Vagina (tissue), 2 donors: ENCODE measurements at regions not wholly inside any gene's neighbourhood (a gene's known extent, or its start where the extent isn't known, plus 50 kb on each side); places are given as distances from the start of the nearest gene placed in this dataset.

ENCODE experiments used
- POLR2A ChIP-seq, 2 donors: fragments of 450-650 bp; IDR thresholded peaks; one replicate each; pipeline ENCODE4 v1.6.1; 2017; ENCODE audit warnings: antibody characterized with exemption in 2 of 2, mild to moderate bottlenecking in 2 of 2, moderate library complexity in 2 of 2
- POLR2AphosphoS5 ChIP-seq, 2 donors: sonication (generic); formaldehyde crosslinking; IDR thresholded peaks; one replicate each; pipeline ENCODE4 v1.9.0; 2017; ENCODE audit warnings: antibody characterized with exemption in 2 of 2, mild to moderate bottlenecking in 2 of 2, low read depth in 1 of 2; ENCODE audit not compliant: insufficient read depth in 1 of 2
- TF ChIP-seq, protein P1 (sequence below), 3 experiments: fragments of 450-650 bp in 2 of 3; fragments of 200-600 bp in 1 of 3; sonication (generic) in 1 of 3; IDR thresholded peaks; one replicate each; pipeline ENCODE4 v1.5.1; 2017 to 2019; ENCODE audit warnings: antibody characterized with exemption in 3 of 3, mild to moderate bottlenecking in 2 of 3, moderate library complexity in 2 of 3

DNA sequence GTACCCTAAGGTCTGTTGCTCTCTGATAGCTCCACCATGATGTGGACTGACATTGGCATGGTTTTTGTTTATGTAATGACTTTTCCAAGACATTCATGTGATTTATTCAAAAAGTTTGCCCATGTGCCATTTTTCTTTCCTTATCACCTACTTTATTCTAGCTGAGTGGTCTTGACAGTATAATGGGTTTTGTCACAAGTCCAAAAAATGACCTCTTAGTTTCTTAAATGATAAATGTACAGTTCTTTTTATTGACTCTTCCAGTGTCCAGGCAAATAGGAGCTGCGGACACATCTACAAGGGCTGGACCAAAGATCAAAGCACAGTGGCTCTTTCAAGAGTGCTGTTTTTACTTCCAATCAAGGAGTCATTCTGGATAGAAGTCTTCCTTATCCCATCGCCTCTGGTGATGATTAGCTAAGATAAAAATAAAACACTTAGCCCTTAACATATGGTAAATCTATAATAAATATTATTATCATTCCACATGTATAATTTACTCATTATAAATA, 141.4 kb downstream of the MMUT start:
- no peak for TF ChIP-seq POLR2A (IDR thresholded peaks at IDR 0.05)
- TF ChIP-seq, protein P1, sequence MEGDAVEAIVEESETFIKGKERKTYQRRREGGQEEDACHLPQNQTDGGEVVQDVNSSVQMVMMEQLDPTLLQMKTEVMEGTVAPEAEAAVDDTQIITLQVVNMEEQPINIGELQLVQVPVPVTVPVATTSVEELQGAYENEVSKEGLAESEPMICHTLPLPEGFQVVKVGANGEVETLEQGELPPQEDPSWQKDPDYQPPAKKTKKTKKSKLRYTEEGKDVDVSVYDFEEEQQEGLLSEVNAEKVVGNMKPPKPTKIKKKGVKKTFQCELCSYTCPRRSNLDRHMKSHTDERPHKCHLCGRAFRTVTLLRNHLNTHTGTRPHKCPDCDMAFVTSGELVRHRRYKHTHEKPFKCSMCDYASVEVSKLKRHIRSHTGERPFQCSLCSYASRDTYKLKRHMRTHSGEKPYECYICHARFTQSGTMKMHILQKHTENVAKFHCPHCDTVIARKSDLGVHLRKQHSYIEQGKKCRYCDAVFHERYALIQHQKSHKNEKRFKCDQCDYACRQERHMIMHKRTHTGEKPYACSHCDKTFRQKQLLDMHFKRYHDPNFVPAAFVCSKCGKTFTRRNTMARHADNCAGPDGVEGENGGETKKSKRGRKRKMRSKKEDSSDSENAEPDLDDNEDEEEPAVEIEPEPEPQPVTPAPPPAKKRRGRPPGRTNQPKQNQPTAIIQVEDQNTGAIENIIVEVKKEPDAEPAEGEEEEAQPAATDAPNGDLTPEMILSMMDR (IDR thresholded peaks at IDR 0.05), result no peak
- no peak for TF ChIP-seq POLR2AphosphoS5 (IDR thresholded peaks at IDR 0.05; ENCODE audit: insufficient read depth in 1 of 2, low read depth in 1 of 2)
